ENCODE measurements at regions not wholly inside any gene's neighbourhood (a gene's known extent, or its start where the extent isn't known, plus 50 kb on each side); places are given as distances from the start of the nearest gene placed in this dataset.

DNA sequence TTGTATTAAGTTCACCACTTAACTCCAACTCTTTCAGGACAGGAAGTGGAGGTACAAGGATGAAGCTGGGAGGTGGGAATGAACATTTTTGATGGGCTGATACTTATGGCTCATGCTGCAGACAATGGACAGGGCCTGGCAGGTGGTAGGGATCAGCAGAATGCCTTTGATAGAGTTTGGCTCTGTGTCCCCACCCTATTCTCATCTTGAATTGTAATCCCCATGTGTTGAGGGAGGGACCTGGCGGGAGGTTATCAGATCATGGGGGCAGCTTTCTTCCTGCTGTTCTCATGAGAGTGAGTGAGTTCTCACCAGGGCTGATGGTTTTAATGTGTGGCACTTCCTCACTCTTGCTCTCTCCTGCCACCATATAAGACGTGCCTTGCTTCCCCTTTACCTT, 87.3 kb upstream of the PRLR start:
- no peak overlapping the region for H3K4me3 ChIP-seq (ENCODE audit: low read length)
- TF ChIP-seq ZNF274 (IDR thresholded peaks at IDR 0.05; ENCODE audit: low read depth, low read length) = no peak

GRCh38 chr5:35316611-35317274, 86.5 kb upstream of the PRLR start:
- H3K4me3 ChIP-seq (ENCODE audit: low read length) = no peak overlapping the region
- no peak for TF ChIP-seq ZNF274 (IDR thresholded peaks at IDR 0.05; ENCODE audit: low read depth, low read length)

GRCh38 chr5:35313291-35313690, 83.0 kb upstream of the PRLR start:
- H3K4me3 ChIP-seq (ENCODE audit: low read length) = no peak overlapping the region

DNA sequence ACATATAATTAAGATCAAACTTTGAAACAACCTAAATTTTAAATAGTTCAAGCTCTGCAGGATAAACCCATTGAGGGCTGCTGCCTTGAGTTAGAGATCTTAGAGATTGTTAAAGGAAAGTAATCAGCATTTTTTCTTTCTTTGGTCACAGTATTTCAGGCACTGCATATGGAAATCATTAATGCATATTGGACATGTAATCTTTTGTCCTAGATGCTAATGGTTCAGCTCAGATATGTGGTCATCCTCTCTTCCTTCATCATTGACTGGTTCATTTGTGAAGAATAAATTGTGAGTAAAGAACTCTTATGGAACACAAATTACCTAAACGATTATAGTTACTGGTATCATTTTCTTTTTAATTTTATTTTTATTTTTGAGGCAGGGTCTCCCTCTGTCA, 82.0 kb upstream of the PRLR start:
- H3K4me3 ChIP-seq (ENCODE audit: low read length) = no peak overlapping the region
- TF ChIP-seq ZNF274 (IDR thresholded peaks at IDR 0.05; ENCODE audit: low read depth, low read length) = no peak

More at GRCh38 chr5:35313291-35313690, 83.0 kb upstream of the PRLR start:
- no peak for TF ChIP-seq ZNF274 (IDR thresholded peaks at IDR 0.05; ENCODE audit: low read depth, low read length)

GRCh38 chr5:35309365-35310130, 79.3 kb upstream of the PRLR start:
- H3K4me3 ChIP-seq (ENCODE audit: low read length) = no peak overlapping the region
- TF ChIP-seq ZNF274 (IDR thresholded peaks at IDR 0.05; ENCODE audit: low read depth, low read length) = no peak

GRCh38 chr5:35308421-35308820, 78.1 kb upstream of the PRLR start:
- no peak for TF ChIP-seq ZNF274 (IDR thresholded peaks at IDR 0.05; ENCODE audit: low read depth, low read length)
- no peak overlapping the region for H3K4me3 ChIP-seq (ENCODE audit: low read length)

DNA sequence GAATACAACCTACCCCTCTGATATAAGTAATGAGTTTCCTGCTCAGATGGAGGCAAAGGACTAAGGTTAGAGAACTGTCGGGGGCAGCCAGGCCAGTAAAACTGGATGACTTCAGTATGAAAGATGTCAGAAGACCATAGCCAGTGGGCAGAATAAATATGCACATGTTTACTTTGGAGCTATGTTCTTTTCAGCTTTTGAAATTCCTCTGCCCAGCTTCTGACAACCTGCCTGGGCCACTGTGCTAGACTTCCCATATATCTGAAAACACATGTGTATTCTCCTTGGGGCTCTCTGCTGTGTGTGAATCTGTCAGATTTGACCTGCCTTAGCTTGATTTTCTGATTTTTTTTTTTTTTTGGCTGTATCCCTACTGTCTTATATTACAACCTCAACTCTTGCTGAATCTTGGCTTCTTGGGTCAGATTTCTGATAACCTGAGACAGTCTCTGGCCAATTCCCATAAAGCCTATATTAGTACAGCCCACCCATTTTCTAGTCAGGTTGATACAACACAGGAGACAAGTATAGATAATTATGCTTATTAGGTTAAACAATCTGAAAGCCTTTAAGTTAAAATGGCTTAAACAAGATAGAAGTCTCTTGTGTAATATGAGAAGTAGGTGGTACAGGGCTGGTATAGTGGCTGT, 76.6 kb upstream of the PRLR start:
- TF ChIP-seq ZNF274 (IDR thresholded peaks at IDR 0.05; ENCODE audit: low read depth, low read length) = no peak
- H3K4me3 ChIP-seq (ENCODE audit: low read length) = no peak overlapping the region

GRCh38 chr5:35305336-35306020, 75.2 kb upstream of the PRLR start:
- TF ChIP-seq ZNF274 (IDR thresholded peaks at IDR 0.05; ENCODE audit: low read depth, low read length) = no peak
- H3K4me3 ChIP-seq (ENCODE audit: low read length) = no peak overlapping the region

DNA sequence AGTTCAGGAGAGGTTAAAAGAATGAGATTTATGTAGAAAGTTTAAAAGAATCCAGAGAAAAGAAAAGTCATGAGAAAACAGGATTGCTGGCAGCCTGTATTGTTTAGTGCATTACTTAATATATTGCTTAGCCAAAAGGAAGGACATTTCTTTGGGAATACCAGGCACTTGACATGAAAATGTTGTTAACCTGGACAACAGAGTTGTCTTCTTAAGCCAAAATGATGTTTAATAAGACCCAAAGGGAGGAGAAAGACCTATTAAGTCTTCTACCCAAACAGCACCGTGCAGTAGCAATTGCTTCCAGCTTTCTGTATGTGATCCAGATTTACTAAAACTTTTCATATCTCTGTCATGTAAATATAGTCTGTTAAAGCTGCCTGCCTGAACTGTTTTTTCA, 74.0 kb upstream of the PRLR start:
- TF ChIP-seq ZNF274 (IDR thresholded peaks at IDR 0.05; ENCODE audit: low read depth, low read length) = no peak

GRCh38 chr5:35303152-35303551, 72.9 kb upstream of the PRLR start:
- no peak for TF ChIP-seq ZNF274 (IDR thresholded peaks at IDR 0.05; ENCODE audit: low read depth, low read length)
- H3K4me3 ChIP-seq (ENCODE audit: low read length) = no peak overlapping the region; the same call in 1 of the 2 replicates

More for the DNA sequence above, 74.0 kb upstream of the PRLR start:
- no peak overlapping the region for H3K4me3 ChIP-seq (ENCODE audit: low read length)

DNA sequence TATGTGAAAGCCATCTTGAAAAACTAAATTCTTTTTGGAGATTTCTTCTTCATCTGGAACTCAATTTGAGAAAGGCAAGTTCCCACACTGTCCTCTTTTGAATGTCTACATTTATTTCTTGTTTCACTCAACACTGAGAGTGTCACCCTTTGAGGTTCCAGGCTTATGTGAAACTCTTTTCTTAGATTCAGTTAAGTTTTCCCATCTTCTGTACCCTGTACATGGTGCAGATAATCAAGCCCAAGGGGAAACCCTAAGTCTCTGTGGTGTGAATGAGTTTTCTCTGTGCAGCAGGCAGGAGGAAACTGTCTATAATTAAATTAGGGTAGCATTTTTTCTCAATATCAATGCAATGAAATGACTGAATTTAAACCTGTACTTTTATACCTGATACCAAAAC, 72.3 kb upstream of the PRLR start:
- no peak for TF ChIP-seq ZNF274 (IDR thresholded peaks at IDR 0.05; ENCODE audit: low read depth, low read length)
- H3K4me3 ChIP-seq (ENCODE audit: low read length) = no peak overlapping the region

DNA sequence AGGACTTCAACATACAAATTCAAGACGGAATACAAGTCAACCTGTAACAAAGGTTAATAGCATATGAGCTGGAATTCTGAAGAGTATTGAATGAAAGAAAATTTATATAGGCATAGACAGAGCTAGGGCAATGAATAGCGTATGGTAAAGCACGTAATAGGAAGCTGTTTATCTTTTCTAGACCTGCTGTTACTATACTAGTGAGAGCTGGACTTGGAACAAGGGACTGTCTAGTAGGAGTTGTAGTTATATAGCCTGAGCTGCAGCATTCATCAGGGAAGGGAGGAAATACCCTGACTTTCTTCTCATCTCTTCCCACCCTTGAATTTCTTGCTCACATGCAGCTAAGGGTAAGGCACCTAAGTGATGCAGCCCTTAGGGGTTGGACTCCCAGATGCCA, 67.5 kb upstream of the PRLR start:
- TF ChIP-seq ZNF274 (IDR thresholded peaks at IDR 0.05; ENCODE audit: low read depth, low read length) = no peak
- no peak overlapping the region for H3K4me3 ChIP-seq (ENCODE audit: low read length)

DNA sequence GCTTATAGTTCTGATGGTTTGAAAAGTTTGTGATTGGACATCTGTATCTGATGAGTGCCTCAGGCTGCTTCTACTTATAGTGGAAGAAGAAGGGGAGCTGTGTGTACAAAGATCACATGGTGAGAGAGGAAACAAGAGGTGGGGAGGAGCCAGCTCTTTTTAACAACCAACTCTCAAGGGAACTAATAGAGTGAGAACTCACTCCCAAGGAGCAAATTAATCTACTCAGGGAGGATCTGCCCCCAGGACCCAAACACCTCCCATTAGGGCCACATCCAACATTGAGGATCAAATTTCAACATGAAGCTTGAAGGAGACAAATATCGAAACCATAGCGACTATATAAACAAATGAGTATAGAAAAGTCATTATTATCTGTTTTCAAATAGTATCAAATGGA, 64.7 kb upstream of the PRLR start:
- no peak for TF ChIP-seq ZNF274 (IDR thresholded peaks at IDR 0.05; ENCODE audit: low read depth, low read length)
- H3K4me3 ChIP-seq (ENCODE audit: low read length) = no peak overlapping the region

DNA sequence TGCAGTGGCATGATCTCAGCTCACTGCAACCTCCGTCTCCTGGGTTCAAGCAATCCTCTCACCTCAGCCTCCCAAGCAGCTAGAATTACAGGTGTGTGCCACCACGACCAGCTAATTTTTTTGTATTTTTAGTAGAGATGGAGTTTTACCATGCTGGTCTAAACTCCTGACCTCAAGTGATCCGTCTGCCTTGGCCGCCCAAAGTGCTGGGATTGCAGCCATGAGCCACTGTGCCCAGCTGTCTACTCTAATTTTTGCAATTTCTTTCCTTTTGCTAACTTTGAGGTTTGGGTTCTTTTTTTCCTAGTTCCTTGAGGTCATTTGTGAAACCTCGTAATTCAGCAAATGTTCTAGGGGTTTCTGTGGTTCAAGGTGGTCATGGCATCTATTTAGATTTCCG, 63.7 kb upstream of the PRLR start:
- H3K4me3 ChIP-seq (ENCODE audit: low read length) = no peak overlapping the region
- TF ChIP-seq ZNF274 (IDR thresholded peaks at IDR 0.05; ENCODE audit: low read depth, low read length) = no peak
